Hepatic stellate cell (primary cell): ENCODE measurements at regions not wholly inside any gene's neighbourhood (a gene's known extent, or its start where the extent isn't known, plus 50 kb on each side); places are given as distances from the start of the nearest gene placed in this dataset.

ENCODE experiments used
- DNase-seq: peaks from one replicate; pipeline ENCODE4 v3.0.0; 2011; ENCODE audit warnings: low spot score

- no peak for DNase-seq
These were observed 70.1 kb upstream of the MPHOSPH6 start for GRCh38 chr16:82240111-82240510.

GRCh38 chr16:82236875-82237274 is 66.9 kb upstream of the MPHOSPH6 start:
- no peak for DNase-seq

DNA sequence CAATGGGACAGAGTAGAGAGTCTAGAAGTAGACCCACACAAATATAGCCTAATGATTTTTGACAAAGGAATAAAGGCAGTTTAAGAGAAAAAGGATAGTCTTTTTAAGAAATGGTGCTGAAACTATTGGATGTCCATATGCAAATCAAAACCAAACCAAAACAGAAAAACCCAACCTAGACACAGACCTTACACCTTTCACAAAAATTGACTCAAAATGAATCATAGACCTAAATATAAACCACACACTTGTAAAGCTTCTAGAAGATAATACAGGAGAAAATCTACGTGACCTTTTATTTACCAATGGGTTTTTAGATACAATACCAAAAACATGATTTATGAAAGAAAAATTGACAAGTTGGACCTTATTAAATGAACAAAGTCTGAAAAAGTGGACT is 66.4 kb upstream of the MPHOSPH6 start:
- DNase-seq, result no peak

DNA sequence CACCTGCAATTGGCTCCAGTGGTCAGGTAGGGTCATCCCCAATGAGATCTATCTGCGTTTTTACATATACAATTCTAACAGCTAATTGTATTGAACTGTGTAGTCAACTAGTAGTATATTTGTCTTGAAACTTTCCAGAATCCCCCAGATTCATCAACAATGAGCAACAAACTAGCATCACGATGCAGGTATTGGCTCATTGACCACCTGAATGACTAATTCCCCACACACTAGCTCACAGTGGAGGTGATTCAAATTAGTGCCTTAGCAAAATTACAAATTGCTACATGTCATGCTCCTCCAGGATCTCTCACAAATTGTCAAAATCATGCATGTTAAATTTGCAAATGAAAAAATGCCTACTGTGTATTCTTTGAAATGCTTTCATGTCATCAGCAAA is 62.8 kb upstream of the MPHOSPH6 start:
- no peak for DNase-seq

GRCh38 chr16:82231008-82231787 is 61.2 kb upstream of the MPHOSPH6 start:
- DNase-seq, result no peak

GRCh38 chr16:82229800-82230619 is 60.0 kb upstream of the MPHOSPH6 start:
- DNase-seq, result peak; percentile 43

GRCh38 chr16:82226327-82226726 is 56.3 kb upstream of the MPHOSPH6 start:
- DNase-seq, result no peak

DNA sequence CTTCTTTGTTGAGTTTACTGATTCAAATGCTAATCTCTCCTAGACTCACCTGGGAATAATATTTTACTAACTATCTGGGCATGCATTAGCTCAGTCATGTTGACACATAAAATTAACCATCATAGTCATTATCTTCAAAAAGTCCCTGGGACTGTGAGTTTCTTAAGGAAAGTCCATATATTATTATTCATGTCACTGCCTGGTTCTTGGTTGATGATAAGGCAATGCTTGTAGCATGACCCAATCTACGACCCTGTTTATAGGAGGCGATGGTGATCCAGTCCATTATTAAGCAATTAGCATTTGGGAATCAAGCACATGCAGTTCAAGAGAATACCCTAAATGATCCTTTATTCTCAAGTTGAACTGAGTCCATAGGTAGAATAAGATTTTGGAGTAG is 54.8 kb upstream of the MPHOSPH6 start:
- DNase-seq, result no peak

DNA sequence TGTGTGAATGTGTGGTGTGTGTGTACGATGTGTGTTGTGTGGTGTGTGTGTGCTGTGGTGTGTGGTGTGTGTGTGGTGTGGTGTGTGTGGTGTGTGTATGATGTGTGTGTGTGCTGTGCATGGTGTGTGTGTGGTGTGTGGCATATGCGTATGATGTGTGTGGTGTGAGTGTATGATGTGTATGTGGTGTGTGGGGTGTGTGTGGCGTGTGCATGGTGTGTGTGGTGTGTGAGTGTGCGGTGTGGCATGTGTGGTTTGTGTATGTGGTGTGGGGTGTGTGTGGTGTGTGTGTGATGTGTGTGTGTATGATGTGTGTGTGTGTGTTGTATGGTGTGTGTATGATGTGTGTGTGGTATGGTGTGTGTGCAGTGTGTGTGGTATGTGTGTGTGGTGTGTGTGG is 50.5 kb upstream of the MPHOSPH6 start:
- DNase-seq, result no peak
